HK-2 (cell line): ENCODE measurements at regions not wholly inside any gene's neighbourhood (a gene's known extent, or its start where the extent isn't known, plus 50 kb on each side); places are given as distances from the start of the nearest gene placed in this dataset.
A peak's percentile ranks its signal among the peaks of the same experiment; 100 is the strongest.

Experiments
- DNase-seq: peaks from one replicate; pipeline ENCODE4 v3.0.0-alpha.2; 2018; ENCODE audit not compliant: unreplicated experiment

- DNase-seq: no peak
These were observed 186.8 kb downstream of the ZEB2 start for GRCh38 chr2:144333143-144333555.

GRCh38 chr2:144332356-144333142 lies 187.4 kb downstream of the ZEB2 start:
- DNase-seq: peak; percentile 91

- peak; percentile 78 for DNase-seq
These were observed 188.1 kb downstream of the ZEB2 start for GRCh38 chr2:144331674-144332355.

GRCh38 chr2:144330951-144331673 lies 188.8 kb downstream of the ZEB2 start:
- DNase-seq: no peak

GRCh38 chr2:144329472-144329871 lies 190.4 kb downstream of the ZEB2 start:
- DNase-seq: no peak

- DNase-seq: no peak
These were observed 191.0 kb downstream of the ZEB2 start for GRCh38 chr2:144328938-144329337.

- DNase-seq: no peak
These were observed 193.1 kb downstream of the ZEB2 start for GRCh38 chr2:144326825-144327224.

- peak; percentile 27 for DNase-seq
These were observed 194.8 kb downstream of the ZEB2 start for GRCh38 chr2:144325086-144325485.

GRCh38 chr2:144324446-144325045 lies 195.4 kb downstream of the ZEB2 start:
- no peak for DNase-seq

GRCh38 chr2:144323946-144324345 lies 196.0 kb downstream of the ZEB2 start:
- DNase-seq: no peak

- DNase-seq: no peak
These were observed 197.5 kb downstream of the ZEB2 start for GRCh38 chr2:144322379-144322778.

- DNase-seq: peak; percentile 42
These were observed 199.4 kb downstream of the ZEB2 start for GRCh38 chr2:144320491-144320890.

GRCh38 chr2:144317071-144317738 lies 202.7 kb downstream of the ZEB2 start:
- DNase-seq: no peak

GRCh38 chr2:144310889-144311608 lies 208.9 kb downstream of the ZEB2 start:
- DNase-seq: no peak

GRCh38 chr2:144310484-144310883 lies 209.4 kb downstream of the ZEB2 start:
- DNase-seq: no peak

- DNase-seq: no peak
These were observed 212.2 kb downstream of the ZEB2 start for GRCh38 chr2:144307711-144308110.

- no peak for DNase-seq
These were observed 215.7 kb downstream of the ZEB2 start for GRCh38 chr2:144304202-144304601.

GRCh38 chr2:144300632-144301031 lies 219.3 kb downstream of the ZEB2 start:
- DNase-seq: no peak

GRCh38 chr2:144290276-144290675 lies 229.6 kb downstream of the ZEB2 start:
- no peak for DNase-seq

GRCh38 chr2:144288438-144288837 lies 231.5 kb downstream of the ZEB2 start:
- DNase-seq: no peak

GRCh38 chr2:144285324-144285723 lies 234.6 kb downstream of the ZEB2 start:
- DNase-seq: no peak
